ENCODE measurements at regions not wholly inside any gene's neighbourhood (a gene's known extent, or its start where the extent isn't known, plus 50 kb on each side); places are given as distances from the start of the nearest gene placed in this dataset.
"Not testable (repeated sequence)": the region's sequence is repeated elsewhere in the genome, so short reads cannot be mapped to it uniquely, and the experiment has no call there.

DNA sequence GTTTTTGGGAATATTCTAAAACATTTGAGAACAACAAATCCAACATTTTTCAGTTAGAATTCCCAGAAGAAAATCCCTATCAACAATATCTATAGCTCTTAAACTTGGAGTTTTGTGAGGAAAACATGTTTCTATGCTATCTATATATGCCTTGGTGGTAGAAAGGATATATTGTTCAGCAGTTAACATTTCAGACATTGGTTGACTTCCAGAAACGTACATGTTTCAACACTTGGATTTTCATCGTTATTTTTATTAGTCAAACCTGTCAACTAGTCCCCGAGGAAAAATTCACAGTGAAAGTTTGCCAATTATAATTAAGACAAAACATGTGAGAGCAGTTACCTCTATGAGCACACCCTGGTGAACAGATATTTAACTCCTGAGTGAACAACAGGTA is 541.8 kb upstream of the CHD1 start:
- TF ChIP-seq, protein P1, sequence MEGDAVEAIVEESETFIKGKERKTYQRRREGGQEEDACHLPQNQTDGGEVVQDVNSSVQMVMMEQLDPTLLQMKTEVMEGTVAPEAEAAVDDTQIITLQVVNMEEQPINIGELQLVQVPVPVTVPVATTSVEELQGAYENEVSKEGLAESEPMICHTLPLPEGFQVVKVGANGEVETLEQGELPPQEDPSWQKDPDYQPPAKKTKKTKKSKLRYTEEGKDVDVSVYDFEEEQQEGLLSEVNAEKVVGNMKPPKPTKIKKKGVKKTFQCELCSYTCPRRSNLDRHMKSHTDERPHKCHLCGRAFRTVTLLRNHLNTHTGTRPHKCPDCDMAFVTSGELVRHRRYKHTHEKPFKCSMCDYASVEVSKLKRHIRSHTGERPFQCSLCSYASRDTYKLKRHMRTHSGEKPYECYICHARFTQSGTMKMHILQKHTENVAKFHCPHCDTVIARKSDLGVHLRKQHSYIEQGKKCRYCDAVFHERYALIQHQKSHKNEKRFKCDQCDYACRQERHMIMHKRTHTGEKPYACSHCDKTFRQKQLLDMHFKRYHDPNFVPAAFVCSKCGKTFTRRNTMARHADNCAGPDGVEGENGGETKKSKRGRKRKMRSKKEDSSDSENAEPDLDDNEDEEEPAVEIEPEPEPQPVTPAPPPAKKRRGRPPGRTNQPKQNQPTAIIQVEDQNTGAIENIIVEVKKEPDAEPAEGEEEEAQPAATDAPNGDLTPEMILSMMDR (conservative IDR thresholded peaks at IDR 0.05 in 1 of 2, IDR thresholded peaks at IDR 0.05 in 1 of 2; ENCODE audit: low read depth in 1 of 2, low read length in 2 of 2): not testable (repeated sequence)
- not testable (repeated sequence) for TF ChIP-seq EZH2 (IDR thresholded peaks at IDR 0.05; ENCODE audit: low read length, missing control alignments)

All from fibroblast of lung (primary cell).